AG04450 (cell line): ENCODE measurements at regions not wholly inside any gene's neighbourhood (a gene's known extent, or its start where the extent isn't known, plus 50 kb on each side); places are given as distances from the start of the nearest gene placed in this dataset.

ENCODE experiments used
- CTCF ChIA-PET: fragments of 300-600, 350-600 bp; formaldehyde crosslinking; extraction: SDS; loops from one replicate; lab custom pipeline; 2022; ENCODE audit warnings: antibody characterized with exemption, inconsistent platforms; lab: Charles Lee
- POLR2A ChIA-PET: fragments of 350-600 bp; formaldehyde crosslinking; extraction: SDS; loops from one replicate; lab custom pipeline; 2021; ENCODE audit warnings: antibody characterized with exemption, inconsistent platforms; lab: Yijun Ruan, JAX
- DNase-seq: peaks from one replicate; pipeline ENCODE4 v3.0.0-alpha.2; 2011; ENCODE audit warnings: low read depth, low spot score
- H3K27ac ChIP-seq: one replicate; pipeline ENCODE4 v1.5.1; 2012; ENCODE audit warnings: low read depth, low read length, control low read depth
- H3K27me3 ChIP-seq: one replicate; pipeline ENCODE4 v1.6.0; 2012; ENCODE audit warnings: low read length; ENCODE audit not compliant: control insufficient read depth, insufficient read depth
- H3K4me3 ChIP-seq: 2 replicates; pipeline ENCODE4 v1.5.1; 2011; ENCODE audit warnings: mild to moderate bottlenecking, low read depth, low read length, control low read depth
- H3K9me3 ChIP-seq: 2 replicates; pipeline ENCODE4 v1.5.1; 2012; ENCODE audit warnings: low read length; ENCODE audit not compliant: control insufficient read depth, insufficient read depth
- TF ChIP-seq, protein P1 (sequence below): IDR thresholded peaks from 2 replicates; pipeline ENCODE4 v1.5.1; 2011; ENCODE audit warnings: low read depth, low read length, control low read depth, inconsistent platforms

DNA sequence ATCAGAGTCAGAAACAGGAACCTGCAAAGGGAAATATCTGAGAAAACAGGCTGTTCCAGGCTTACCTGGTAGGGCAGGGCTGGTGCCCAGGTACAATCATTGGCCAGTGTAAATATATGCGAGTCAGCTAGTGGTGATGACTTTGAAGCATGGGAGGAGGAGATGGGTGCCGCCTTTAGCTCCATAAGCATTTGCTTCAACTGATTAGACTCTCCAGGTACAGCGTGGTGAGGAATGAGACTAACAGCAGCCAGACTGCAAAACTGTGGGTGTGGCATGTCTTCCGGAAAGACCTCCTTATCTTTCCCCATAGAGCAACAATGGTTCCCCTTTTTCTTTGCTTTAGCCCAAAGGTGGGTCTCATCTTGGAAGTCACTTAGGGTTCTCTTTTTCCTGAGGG lies 137.2 kb downstream of the LRIG2 start:
- no peak overlapping the region for H3K27ac ChIP-seq
- no peaks in the 10 kb centered on the region for H3K9me3 ChIP-seq
- TF ChIP-seq, protein P1, sequence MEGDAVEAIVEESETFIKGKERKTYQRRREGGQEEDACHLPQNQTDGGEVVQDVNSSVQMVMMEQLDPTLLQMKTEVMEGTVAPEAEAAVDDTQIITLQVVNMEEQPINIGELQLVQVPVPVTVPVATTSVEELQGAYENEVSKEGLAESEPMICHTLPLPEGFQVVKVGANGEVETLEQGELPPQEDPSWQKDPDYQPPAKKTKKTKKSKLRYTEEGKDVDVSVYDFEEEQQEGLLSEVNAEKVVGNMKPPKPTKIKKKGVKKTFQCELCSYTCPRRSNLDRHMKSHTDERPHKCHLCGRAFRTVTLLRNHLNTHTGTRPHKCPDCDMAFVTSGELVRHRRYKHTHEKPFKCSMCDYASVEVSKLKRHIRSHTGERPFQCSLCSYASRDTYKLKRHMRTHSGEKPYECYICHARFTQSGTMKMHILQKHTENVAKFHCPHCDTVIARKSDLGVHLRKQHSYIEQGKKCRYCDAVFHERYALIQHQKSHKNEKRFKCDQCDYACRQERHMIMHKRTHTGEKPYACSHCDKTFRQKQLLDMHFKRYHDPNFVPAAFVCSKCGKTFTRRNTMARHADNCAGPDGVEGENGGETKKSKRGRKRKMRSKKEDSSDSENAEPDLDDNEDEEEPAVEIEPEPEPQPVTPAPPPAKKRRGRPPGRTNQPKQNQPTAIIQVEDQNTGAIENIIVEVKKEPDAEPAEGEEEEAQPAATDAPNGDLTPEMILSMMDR: no peak
- CTCF ChIA-PET: no interaction called here
- peaks cover 11% of the 10 kb centered on the region for H3K27me3 ChIP-seq
- DNase-seq: no peak
- POLR2A ChIA-PET: no interaction called here
- H3K4me3 ChIP-seq: no peak overlapping the region

DNA sequence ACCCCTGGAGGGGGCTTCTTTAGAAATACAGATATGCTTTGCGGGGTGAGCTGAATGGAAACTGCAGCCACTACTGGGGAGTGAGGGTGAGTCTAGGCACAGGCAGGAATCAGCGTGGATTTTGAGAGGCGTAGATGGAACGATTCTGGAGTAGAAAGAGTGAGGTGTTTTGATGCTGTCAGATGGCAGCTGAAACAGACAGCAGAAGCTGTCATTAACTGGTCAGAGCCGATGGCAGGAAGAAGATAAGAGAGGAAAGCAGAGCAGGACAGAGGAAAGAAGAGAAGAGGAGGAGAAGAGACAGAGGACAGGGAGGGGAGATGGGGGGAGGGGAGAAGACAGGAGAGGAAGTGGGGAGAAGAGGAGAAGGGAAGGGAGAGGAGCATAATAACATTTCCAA lies 138.5 kb downstream of the LRIG2 start:
- H3K9me3 ChIP-seq: no peaks in the 10 kb centered on the region
- CTCF ChIA-PET: no interaction called here
- H3K4me3 ChIP-seq: no peak overlapping the region
- TF ChIP-seq, protein P1: no peak
- DNase-seq: no peak
- H3K27ac ChIP-seq: no peak overlapping the region
- H3K27me3 ChIP-seq: peaks cover 11% of the 10 kb centered on the region
- POLR2A ChIA-PET: no interaction called here

DNA sequence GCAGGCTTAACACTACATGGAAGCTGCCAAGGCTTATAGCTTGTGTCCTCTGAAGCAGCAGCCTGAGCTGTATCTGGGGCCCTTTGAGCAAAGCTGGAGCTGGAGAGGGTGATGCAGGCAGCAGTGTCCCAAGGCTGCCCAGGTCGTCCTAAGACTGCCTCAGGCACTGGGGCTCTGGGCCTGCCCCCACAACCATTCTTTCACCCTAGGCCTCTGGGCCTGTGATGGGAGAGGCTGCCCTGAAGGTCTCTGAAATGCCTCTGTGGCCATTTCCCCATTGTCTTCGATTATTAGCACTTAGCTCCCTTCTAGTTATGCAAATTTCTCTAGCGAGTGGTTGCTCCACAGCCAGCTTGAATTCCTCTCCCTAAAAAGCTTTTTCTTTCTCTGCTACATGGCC lies 142.0 kb downstream of the LRIG2 start:
- H3K4me3 ChIP-seq: no peak overlapping the region
- peaks cover 8% of the 10 kb centered on the region for H3K27me3 ChIP-seq
- CTCF ChIA-PET: interaction anchor here (2.2 kb wide), 1 partner anchor 463 kb away, joined by 5 read pairs; no protein-coding TSS in a partner anchor
- no peak overlapping the region for H3K27ac ChIP-seq
- POLR2A ChIA-PET: no interaction called here
- no peak for DNase-seq
- H3K9me3 ChIP-seq: no peaks in the 10 kb centered on the region
- TF ChIP-seq, protein P1: no peak

DNA sequence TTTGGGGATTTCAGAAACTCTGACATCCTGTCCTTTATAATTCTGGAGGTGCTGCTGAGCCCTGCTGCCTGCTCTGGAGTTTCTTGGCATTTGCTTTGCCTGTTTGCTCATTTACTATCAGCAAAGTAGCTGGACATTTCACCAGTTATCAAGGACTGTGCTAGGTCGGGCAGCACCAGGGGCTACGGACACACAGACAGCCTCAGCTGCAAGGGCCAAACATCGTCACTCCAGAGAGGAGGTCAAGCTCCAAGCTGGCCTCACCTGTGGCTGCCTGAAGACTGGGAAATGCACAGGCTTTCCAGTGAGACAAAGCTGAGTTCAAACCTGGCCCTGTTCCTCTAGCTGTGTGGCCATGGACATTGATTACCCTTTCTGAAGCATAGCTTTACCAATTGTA lies 143.7 kb downstream of the LRIG2 start:
- no peaks in the 10 kb centered on the region for H3K9me3 ChIP-seq
- TF ChIP-seq, protein P1: no peak
- CTCF ChIA-PET: no interaction called here

DNA sequence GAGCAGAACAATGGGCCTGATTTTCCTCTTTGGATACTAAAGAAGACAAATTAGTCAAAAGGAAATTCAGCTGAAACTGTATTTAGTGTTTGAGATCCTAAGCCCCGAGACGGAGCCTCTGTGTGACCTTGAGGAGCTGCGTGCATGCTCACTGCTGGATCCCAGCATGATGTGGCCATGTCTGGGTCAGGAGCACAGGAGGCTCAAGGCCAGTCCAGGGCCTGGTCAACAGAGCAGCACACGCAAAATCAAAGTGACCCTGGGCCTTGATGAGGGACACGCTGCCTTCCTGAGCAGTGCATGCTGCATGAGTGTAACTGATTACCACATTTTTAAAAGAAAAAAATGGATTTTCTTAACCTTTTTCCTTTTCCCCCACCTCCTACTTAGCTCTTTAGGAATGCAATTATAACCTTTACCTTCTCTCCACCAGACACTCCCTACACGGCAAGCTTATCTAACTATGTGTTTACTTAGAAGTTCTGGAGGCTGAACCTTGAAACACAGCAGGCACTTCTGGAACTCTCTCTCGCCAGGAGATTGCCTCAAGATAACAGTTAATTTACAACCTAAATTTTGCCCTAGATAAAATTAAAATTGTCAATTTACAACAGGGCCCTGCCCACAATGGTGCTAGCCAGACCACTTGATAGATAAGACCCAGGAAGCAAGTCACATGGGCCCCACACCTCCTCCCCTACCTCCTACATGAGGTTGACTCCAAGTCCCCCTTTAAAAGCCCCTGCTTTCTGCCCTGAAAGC lies 144.6 kb downstream of the LRIG2 start:
- TF ChIP-seq, protein P1: no peak
- ChIA-PET CTCF (no interaction called here), POLR2A (interaction anchor here (0.6 kb wide), 1 partner anchor 45 kb away, joined by 3 read pairs; no protein-coding TSS in a partner anchor)
- Histone ChIP-seq H3K27me3 (peaks cover 6% of the 10 kb centered on the region), H3K4me3 (no peak overlapping the region), H3K9me3 (no peaks in the 10 kb centered on the region), H3K27ac (no peak overlapping the region)
- DNase-seq: no peak

More for the DNA sequence above, 143.7 kb downstream of the LRIG2 start:
- DNase-seq: no peak
- H3K27ac ChIP-seq: no peak overlapping the region
- H3K27me3 ChIP-seq: peaks cover 6% of the 10 kb centered on the region
- H3K4me3 ChIP-seq: no peak overlapping the region
- POLR2A ChIA-PET: interaction anchor here (0.6 kb wide), 1 partner anchor 45 kb away, joined by 3 read pairs; no protein-coding TSS in a partner anchor
